HUDEP-2 (cell line): ENCODE measurements at regions not wholly inside any gene's neighbourhood (a gene's known extent, or its start where the extent isn't known, plus 50 kb on each side); places are given as distances from the start of the nearest gene placed in this dataset.

Experiments used
- DNase-seq, 76 experiments: peaks; one replicate each; lab custom pipeline; 2025; ENCODE audit not compliant: unreplicated experiment in 76 of 76; lab: John Stamatoyannopoulos, UW

GRCh38 chr2:237167934-237168333 is 82.2 kb downstream of the COPS8 start:
- no peak for DNase-seq

GRCh38 chr2:237170020-237170419 is 84.3 kb downstream of the COPS8 start:
- DNase-seq: no peak

- no peak for DNase-seq
These were observed 85.7 kb downstream of the COPS8 start for GRCh38 chr2:237171396-237171795.

GRCh38 chr2:237171881-237172280 is 86.2 kb downstream of the COPS8 start:
- no peak for DNase-seq

- no peak for DNase-seq
These were observed 91.4 kb downstream of the COPS8 start for GRCh38 chr2:237177052-237177451.

GRCh38 chr2:237177986-237178385 is 92.3 kb downstream of the COPS8 start:
- no peak for DNase-seq

GRCh38 chr2:237178396-237178795 is 92.7 kb downstream of the COPS8 start:
- no peak for DNase-seq

- DNase-seq: no peak
These were observed 93.5 kb downstream of the COPS8 start for GRCh38 chr2:237179161-237179560.

GRCh38 chr2:237180187-237180586 is 94.5 kb downstream of the COPS8 start:
- no peak for DNase-seq

GRCh38 chr2:237180987-237181386 is 95.3 kb downstream of the COPS8 start:
- no peak for DNase-seq

- DNase-seq: no peak
These were observed 96.2 kb downstream of the COPS8 start for GRCh38 chr2:237181844-237182243.

GRCh38 chr2:237182422-237183123 is 96.9 kb downstream of the COPS8 start:
- DNase-seq: no peak

- no peak for DNase-seq
These were observed 98.7 kb downstream of the COPS8 start for GRCh38 chr2:237184192-237184918.

GRCh38 chr2:237184919-237185552 is 99.3 kb downstream of the COPS8 start:
- DNase-seq: no peak

- no peak for DNase-seq
These were observed 99.8 kb downstream of the COPS8 start for GRCh38 chr2:237185553-237185925.

GRCh38 chr2:237189799-237190198 is 104.1 kb downstream of the COPS8 start:
- no peak for DNase-seq

- DNase-seq: no peak
These were observed 105.5 kb downstream of the COPS8 start for GRCh38 chr2:237190966-237191713.

- DNase-seq: no peak
These were observed 106.0 kb downstream of the COPS8 start for GRCh38 chr2:237191714-237192081.

GRCh38 chr2:237192881-237193280 is 107.2 kb downstream of the COPS8 start:
- DNase-seq: no peak

GRCh38 chr2:237193436-237193835 is 107.7 kb downstream of the COPS8 start:
- DNase-seq: no peak

GRCh38 chr2:237194081-237194480 is 108.4 kb downstream of the COPS8 start:
- DNase-seq: no peak
